ACC112 (cell line): ENCODE measurements at regions not wholly inside any gene's neighbourhood (a gene's known extent, or its start where the extent isn't known, plus 50 kb on each side); places are given as distances from the start of the nearest gene placed in this dataset.

ENCODE experiments used
- H2AFZ ChIP-seq: fragments of 200-600 bp; sonication (generic); one replicate; pipeline ENCODE4 v1.6.0; 2017; ENCODE audit warnings: antibody characterized with exemption, low read length; ENCODE audit not compliant: unreplicated experiment
- H3K27ac ChIP-seq: fragments of 200-600 bp; sonication (generic); 2 replicates; pipeline ENCODE4 v1.5.1; 2014; ENCODE audit warnings: low read depth, mild to moderate bottlenecking, antibody characterized with exemption, low read length, moderate library complexity
- H3K27me3 ChIP-seq: fragments of 200-600 bp; sonication (generic); 2 replicates; pipeline ENCODE4 v1.6.1; 2014; ENCODE audit warnings: mild to moderate bottlenecking, antibody characterized with exemption, low read length, moderate library complexity, mixed read lengths; ENCODE audit not compliant: insufficient read depth
- H3K36me3 ChIP-seq: fragments of 200-600 bp; sonication (generic); 2 replicates; pipeline ENCODE4 v1.6.1; 2016; ENCODE audit warnings: mild to moderate bottlenecking, antibody characterized with exemption, low read length, moderate library complexity, mixed read lengths; ENCODE audit not compliant: insufficient read depth
- H3K4me1 ChIP-seq: fragments of 200-600 bp; sonication (generic); one replicate; pipeline ENCODE4 v1.6.1; 2016; ENCODE audit warnings: low read length, mixed read lengths; ENCODE audit not compliant: insufficient read depth, unreplicated experiment, control insufficient read depth
- H3K4me3 ChIP-seq: fragments of 200-600 bp; sonication (generic); 2 replicates; pipeline ENCODE4 v1.5.1; 2014; ENCODE audit warnings: mild to moderate bottlenecking, low read depth, low read length
- H3K79me2 ChIP-seq: fragments of 200-600 bp; sonication (generic); one replicate; pipeline ENCODE4 v1.6.0; 2016; ENCODE audit warnings: low read length; ENCODE audit not compliant: control insufficient read depth, unreplicated experiment, insufficient read depth

- Histone ChIP-seq H3K4me1 (no peaks in the 10 kb centered on the region), H3K27me3 (no peaks in the 10 kb centered on the region), H3K27ac (no peak overlapping the region), H3K36me3 (no peaks in the 10 kb centered on the region), H3K4me3 (no peak overlapping the region), H2AFZ (no peak overlapping the region), H3K79me2 (no peaks in the 10 kb centered on the region)
Observed at GRCh38 chr2:16051841-16052564, 111.7 kb downstream of the MYCN start.

GRCh38 chr2:16050908-16051489 is 110.6 kb downstream of the MYCN start:
- Histone ChIP-seq H3K79me2 (no peaks in the 10 kb centered on the region), H3K4me3 (no peak overlapping the region), H3K27ac (no peak overlapping the region), H3K27me3 (no peaks in the 10 kb centered on the region), H3K4me1 (no peaks in the 10 kb centered on the region), H2AFZ (no peak overlapping the region), H3K36me3 (no peaks in the 10 kb centered on the region)

- no peaks in the 10 kb centered on the region for H3K79me2 ChIP-seq
- no peaks in the 10 kb centered on the region for H3K27me3 ChIP-seq
- no peak overlapping the region for H3K27ac ChIP-seq
- H2AFZ ChIP-seq = no peak overlapping the region
- no peaks in the 10 kb centered on the region for H3K4me1 ChIP-seq
- H3K4me3 ChIP-seq = no peak overlapping the region
- H3K36me3 ChIP-seq = no peaks in the 10 kb centered on the region
Observed at GRCh38 chr2:16050261-16050907, 110.0 kb downstream of the MYCN start.

GRCh38 chr2:16049406-16049805 is 109.1 kb downstream of the MYCN start:
- H3K27me3 ChIP-seq = no peaks in the 10 kb centered on the region
- no peak overlapping the region for H3K4me3 ChIP-seq
- H2AFZ ChIP-seq = no peak overlapping the region
- no peak overlapping the region for H3K27ac ChIP-seq
- no peaks in the 10 kb centered on the region for H3K36me3 ChIP-seq
- H3K79me2 ChIP-seq = no peaks in the 10 kb centered on the region
- no peaks in the 10 kb centered on the region for H3K4me1 ChIP-seq

GRCh38 chr2:16048466-16048865 is 108.1 kb downstream of the MYCN start:
- Histone ChIP-seq H3K79me2 (no peaks in the 10 kb centered on the region), H3K27me3 (no peaks in the 10 kb centered on the region), H3K4me3 (no peak overlapping the region), H3K27ac (no peak overlapping the region), H3K36me3 (no peaks in the 10 kb centered on the region), H3K4me1 (no peaks in the 10 kb centered on the region), H2AFZ (no peak overlapping the region)

GRCh38 chr2:16047701-16048100 is 107.4 kb downstream of the MYCN start:
- H3K27ac ChIP-seq = no peak overlapping the region
- no peaks in the 10 kb centered on the region for H3K79me2 ChIP-seq
- no peaks in the 10 kb centered on the region for H3K36me3 ChIP-seq
- no peak overlapping the region for H2AFZ ChIP-seq
- no peak overlapping the region for H3K4me3 ChIP-seq
- no peaks in the 10 kb centered on the region for H3K4me1 ChIP-seq
- no peaks in the 10 kb centered on the region for H3K27me3 ChIP-seq

- no peak overlapping the region for H3K4me3 ChIP-seq
- no peaks in the 10 kb centered on the region for H3K4me1 ChIP-seq
- H3K36me3 ChIP-seq = no peaks in the 10 kb centered on the region
- H2AFZ ChIP-seq = no peak overlapping the region
- no peaks in the 10 kb centered on the region for H3K79me2 ChIP-seq
- no peak overlapping the region for H3K27ac ChIP-seq
- no peaks in the 10 kb centered on the region for H3K27me3 ChIP-seq
Observed at GRCh38 chr2:16046649-16047048, 106.3 kb downstream of the MYCN start.

- H3K4me3 ChIP-seq = no peak overlapping the region
- H2AFZ ChIP-seq = no peak overlapping the region
- H3K4me1 ChIP-seq = no peaks in the 10 kb centered on the region
- no peak overlapping the region for H3K27ac ChIP-seq
- no peaks in the 10 kb centered on the region for H3K36me3 ChIP-seq
- no peaks in the 10 kb centered on the region for H3K79me2 ChIP-seq
- no peaks in the 10 kb centered on the region for H3K27me3 ChIP-seq
Observed at GRCh38 chr2:16045653-16046352, 105.5 kb downstream of the MYCN start.

GRCh38 chr2:16044946-16045456 is 104.7 kb downstream of the MYCN start:
- no peak overlapping the region for H3K27ac ChIP-seq
- H3K36me3 ChIP-seq = no peaks in the 10 kb centered on the region
- H2AFZ ChIP-seq = no peak overlapping the region
- no peaks in the 10 kb centered on the region for H3K4me1 ChIP-seq
- H3K4me3 ChIP-seq = no peak overlapping the region
- no peaks in the 10 kb centered on the region for H3K79me2 ChIP-seq
- H3K27me3 ChIP-seq = no peaks in the 10 kb centered on the region

- Histone ChIP-seq H3K27me3 (no peaks in the 10 kb centered on the region), H3K27ac (no peak overlapping the region), H3K4me3 (no peak overlapping the region), H2AFZ (no peak overlapping the region), H3K79me2 (no peaks in the 10 kb centered on the region), H3K4me1 (no peaks in the 10 kb centered on the region), H3K36me3 (no peaks in the 10 kb centered on the region)
Observed at GRCh38 chr2:16043627-16044026, 103.3 kb downstream of the MYCN start.
